ENCODE measurements at regions not wholly inside any gene's neighbourhood (a gene's known extent, or its start where the extent isn't known, plus 50 kb on each side); places are given as distances from the start of the nearest gene placed in this dataset.
"Not testable (repeated sequence)": the region's sequence is repeated elsewhere in the genome, so short reads cannot be mapped to it uniquely, and the experiment has no call there.

- Histone ChIP-seq H3K4me2 (ENCODE audit: low read length) (peak overlapping the region; percentile 56), H3K27me3 (ENCODE audit: low read depth, low read length) (peaks cover 46% of the 10 kb centered on the region), H3K4me3 (ENCODE audit: low read length) (0 out of 2 replicates have a peak overlapping the region, but pooled peaks have one; percentile 15), H3K9me3 (ENCODE audit: insufficient read depth, low read length) (no peaks in the 10 kb centered on the region), H3K27ac (ENCODE audit: low read length) (no peak overlapping the region), H3K79me2 (ENCODE audit: low read length) (no peaks in the 10 kb centered on the region), H4K20me1 (ENCODE audit: insufficient read depth, low read length) (no peaks in the 10 kb centered on the region), H3K9ac (ENCODE audit: low read length) (no peak overlapping the region), H2AFZ (ENCODE audit: low read depth, low read length) (peak overlapping the region; percentile 78), H3K36me3 (replicated peaks; ENCODE audit: low read depth, low read length) (no peaks in the 10 kb centered on the region), H3K4me1 (ENCODE audit: low read length) (peaks cover 29% of the 10 kb centered on the region)
- TF ChIP-seq CTCF (IDR thresholded peaks at IDR 0.05; ENCODE audit: low read depth, low read length) (no peak), EZH2phosphoT487 (IDR thresholded peaks at IDR 0.05; ENCODE audit: low read depth) (no peak)
Observed at GRCh38 chr5:172533399-172534228, 79.3 kb upstream of the SH3PXD2B start.

DNA sequence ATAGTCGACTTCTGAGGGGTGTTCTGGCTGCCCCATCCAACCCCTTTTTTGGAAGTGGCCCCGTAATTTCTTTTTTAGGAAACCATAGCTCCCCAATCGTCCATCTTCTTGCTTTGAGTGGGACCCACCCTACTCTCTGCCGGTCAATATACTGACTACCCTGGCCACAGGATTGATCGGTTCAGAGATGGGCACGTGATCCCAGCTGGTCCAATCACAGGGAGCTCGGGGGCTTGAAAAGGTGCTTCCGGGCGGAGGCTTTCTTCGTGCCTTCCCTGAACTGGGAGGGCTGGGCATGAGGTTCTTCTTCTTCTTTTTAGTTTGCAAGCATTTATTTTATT is 78.7 kb upstream of the SH3PXD2B start:
- Histone ChIP-seq H3K9ac (ENCODE audit: low read length) (no peak overlapping the region), H2AFZ (ENCODE audit: low read depth, low read length) (no peak overlapping the region), H3K9me3 (ENCODE audit: insufficient read depth, low read length) (no peaks in the 10 kb centered on the region), H3K4me3 (ENCODE audit: low read length) (no peak overlapping the region), H3K36me3 (replicated peaks; ENCODE audit: low read depth, low read length) (no peaks in the 10 kb centered on the region), H3K4me1 (ENCODE audit: low read length) (peaks cover 29% of the 10 kb centered on the region), H4K20me1 (ENCODE audit: insufficient read depth, low read length) (no peaks in the 10 kb centered on the region), H3K27ac (ENCODE audit: low read length) (no peak overlapping the region), H3K79me2 (ENCODE audit: low read length) (no peaks in the 10 kb centered on the region), H3K27me3 (ENCODE audit: low read depth, low read length) (peaks cover 52% of the 10 kb centered on the region), H3K4me2 (ENCODE audit: low read length) (peak overlapping the region; percentile 56; the same call in 1 of the 2 replicates)
- TF ChIP-seq EZH2phosphoT487 (IDR thresholded peaks at IDR 0.05; ENCODE audit: low read depth) (no peak), CTCF (IDR thresholded peaks at IDR 0.05; ENCODE audit: low read depth, low read length) (no peak)

- not testable (repeated sequence) for H3K27ac ChIP-seq (ENCODE audit: low read length); H3K9ac ChIP-seq (ENCODE audit: low read length); H3K9me3 ChIP-seq (ENCODE audit: insufficient read depth, low read length); H3K4me3 ChIP-seq (ENCODE audit: low read length); H4K20me1 ChIP-seq (ENCODE audit: insufficient read depth, low read length); H2AFZ ChIP-seq (ENCODE audit: low read depth, low read length); H3K36me3 ChIP-seq (replicated peaks; ENCODE audit: low read depth, low read length); H3K79me2 ChIP-seq (ENCODE audit: low read length); H3K4me2 ChIP-seq (ENCODE audit: low read length)
- H3K4me1 ChIP-seq (ENCODE audit: low read length) = peaks cover 29% of the 10 kb centered on the region
- peaks cover 58% of the 10 kb centered on the region for H3K27me3 ChIP-seq (ENCODE audit: low read depth, low read length)
Observed at GRCh38 chr5:172532439-172532838, 78.1 kb upstream of the SH3PXD2B start.

DNA sequence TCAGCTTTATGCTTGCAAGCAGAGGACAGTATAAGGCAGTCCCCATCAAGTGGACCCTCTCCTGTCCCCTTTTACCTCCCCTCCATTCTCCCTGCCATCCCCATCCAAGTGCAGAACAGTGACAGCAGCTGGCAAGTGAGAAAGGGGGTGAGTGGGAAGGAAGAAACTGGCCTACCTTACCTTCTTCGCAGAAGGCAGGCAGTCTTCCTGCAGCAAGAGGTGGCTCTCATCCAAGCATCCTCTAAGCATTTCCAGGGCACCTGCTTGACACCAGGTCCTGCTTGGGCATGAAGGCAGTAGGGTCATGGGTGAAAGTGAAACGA is 77.3 kb upstream of the SH3PXD2B start:
- H3K36me3 ChIP-seq (replicated peaks; ENCODE audit: low read depth, low read length) = no peaks in the 10 kb centered on the region
- H3K4me2 ChIP-seq (ENCODE audit: low read length) = no peak overlapping the region
- H3K27ac ChIP-seq (ENCODE audit: low read length) = no peak overlapping the region
- no peaks in the 10 kb centered on the region for H3K9me3 ChIP-seq (ENCODE audit: insufficient read depth, low read length)
- H3K79me2 ChIP-seq (ENCODE audit: low read length) = no peaks in the 10 kb centered on the region
- no peak overlapping the region for H3K9ac ChIP-seq (ENCODE audit: low read length)
- no peak overlapping the region for H3K4me3 ChIP-seq (ENCODE audit: low read length)
- TF ChIP-seq EZH2phosphoT487 (IDR thresholded peaks at IDR 0.05; ENCODE audit: low read depth) (no peak), CTCF (IDR thresholded peaks at IDR 0.05; ENCODE audit: low read depth, low read length) (no peak)
- peaks cover 29% of the 10 kb centered on the region for H3K4me1 ChIP-seq (ENCODE audit: low read length)
- no peaks in the 10 kb centered on the region for H4K20me1 ChIP-seq (ENCODE audit: insufficient read depth, low read length)
- H3K27me3 ChIP-seq (ENCODE audit: low read depth, low read length) = peaks cover 56% of the 10 kb centered on the region
- no peak overlapping the region for H2AFZ ChIP-seq (ENCODE audit: low read depth, low read length)
